ENCODE measurements at regions not wholly inside any gene's neighbourhood (a gene's known extent, or its start where the extent isn't known, plus 50 kb on each side); places are given as distances from the start of the nearest gene placed in this dataset.
"Not testable (repeated sequence)": the region's sequence is repeated elsewhere in the genome, so short reads cannot be mapped to it uniquely, and the experiment has no call there.

DNA sequence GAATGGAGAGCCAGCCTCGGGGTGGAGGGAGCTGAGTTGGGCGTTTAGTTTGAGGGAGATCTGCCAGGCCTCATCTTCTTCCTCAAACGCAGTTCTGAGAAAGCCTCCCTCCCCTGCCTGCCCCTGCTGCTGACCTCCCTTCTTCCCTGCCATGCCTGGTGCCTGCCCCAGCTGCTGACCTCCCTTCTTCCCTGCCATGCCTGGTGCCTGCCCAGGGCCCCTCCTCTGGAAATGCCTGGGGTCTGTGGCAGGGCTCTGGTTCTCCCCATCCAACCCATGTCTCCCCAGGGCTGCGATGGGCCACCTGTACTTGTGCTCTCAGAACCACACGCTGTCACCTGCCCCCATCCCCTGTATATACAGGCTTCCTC, 114.6 kb downstream of the VEGFA start:
- DNase-seq (ENCODE audit: low spot score): no peak

- no peak for DNase-seq (ENCODE audit: low spot score)
These were observed 114.0 kb downstream of the VEGFA start for GRCh38 chr6:43883847-43884651.

GRCh38 chr6:43882690-43883448, 112.9 kb downstream of the VEGFA start:
- not testable (repeated sequence) for DNase-seq (ENCODE audit: low spot score)

DNA sequence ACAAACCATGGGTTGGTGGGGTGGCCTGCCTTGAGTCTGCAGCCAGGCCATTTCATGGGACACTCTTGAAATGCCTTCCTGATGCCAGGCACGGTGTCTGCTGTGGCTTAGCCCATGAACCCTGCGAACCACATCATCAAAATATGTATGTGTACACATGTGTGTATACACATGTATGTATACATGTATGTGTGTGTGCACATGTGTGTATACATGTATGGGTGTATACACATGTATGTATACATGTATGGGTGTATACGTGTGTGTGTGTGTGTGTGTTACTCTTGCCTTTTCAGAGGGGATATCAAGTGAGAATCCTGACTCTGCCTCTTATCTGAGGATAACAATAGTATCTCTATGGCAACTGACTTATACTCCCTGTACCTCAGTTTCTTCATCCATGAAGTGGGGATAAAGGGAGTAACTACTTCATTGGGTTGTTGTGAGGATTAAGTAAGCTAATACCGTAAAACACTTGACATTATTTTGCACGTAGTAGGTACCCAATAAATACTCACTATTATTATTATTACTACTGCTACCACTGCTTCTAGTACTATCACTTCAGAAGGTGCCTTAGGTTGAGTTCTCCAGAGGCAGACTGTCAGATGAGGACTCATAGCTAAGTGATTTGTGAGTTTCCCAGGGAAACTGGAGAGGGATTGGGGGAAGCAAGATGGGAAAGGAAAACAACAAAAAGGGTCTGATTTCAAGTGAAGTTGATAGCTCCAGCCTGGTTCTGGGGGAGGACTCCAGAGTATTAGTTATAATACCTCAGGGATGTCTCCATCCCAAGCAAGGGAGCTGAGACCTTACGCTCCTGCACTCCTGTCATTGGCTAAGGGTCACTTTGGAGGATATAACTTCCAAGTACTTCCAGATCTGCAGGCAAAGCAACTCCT, 110.5 kb downstream of the VEGFA start:
- DNase-seq (ENCODE audit: low spot score): no peak

DNA sequence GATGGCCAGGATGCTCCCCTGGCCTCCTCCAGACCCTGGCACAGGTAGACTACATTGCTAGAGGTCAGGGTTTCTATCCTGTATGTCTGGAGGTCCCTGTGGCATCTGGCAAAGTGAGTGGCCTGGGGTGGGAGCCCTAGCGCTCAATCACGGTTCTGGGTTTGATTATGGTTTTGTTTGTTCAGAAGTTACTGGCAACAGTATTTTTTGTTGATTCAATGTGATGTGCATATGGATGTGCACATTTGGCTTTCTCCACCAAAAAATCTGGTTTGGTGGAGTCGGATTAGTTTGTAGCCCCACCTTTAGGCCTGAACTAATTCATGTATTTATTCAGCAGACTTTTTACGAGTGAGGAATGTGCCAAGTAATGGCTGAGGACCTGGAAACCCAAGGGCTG, 109.7 kb downstream of the VEGFA start:
- DNase-seq (ENCODE audit: low spot score): no peak

GRCh38 chr6:43878823-43879495, 108.9 kb downstream of the VEGFA start:
- peak; percentile 41 for DNase-seq (ENCODE audit: low spot score)

- no peak for DNase-seq (ENCODE audit: low spot score)
These were observed 108.2 kb downstream of the VEGFA start for GRCh38 chr6:43878127-43878634.

DNA sequence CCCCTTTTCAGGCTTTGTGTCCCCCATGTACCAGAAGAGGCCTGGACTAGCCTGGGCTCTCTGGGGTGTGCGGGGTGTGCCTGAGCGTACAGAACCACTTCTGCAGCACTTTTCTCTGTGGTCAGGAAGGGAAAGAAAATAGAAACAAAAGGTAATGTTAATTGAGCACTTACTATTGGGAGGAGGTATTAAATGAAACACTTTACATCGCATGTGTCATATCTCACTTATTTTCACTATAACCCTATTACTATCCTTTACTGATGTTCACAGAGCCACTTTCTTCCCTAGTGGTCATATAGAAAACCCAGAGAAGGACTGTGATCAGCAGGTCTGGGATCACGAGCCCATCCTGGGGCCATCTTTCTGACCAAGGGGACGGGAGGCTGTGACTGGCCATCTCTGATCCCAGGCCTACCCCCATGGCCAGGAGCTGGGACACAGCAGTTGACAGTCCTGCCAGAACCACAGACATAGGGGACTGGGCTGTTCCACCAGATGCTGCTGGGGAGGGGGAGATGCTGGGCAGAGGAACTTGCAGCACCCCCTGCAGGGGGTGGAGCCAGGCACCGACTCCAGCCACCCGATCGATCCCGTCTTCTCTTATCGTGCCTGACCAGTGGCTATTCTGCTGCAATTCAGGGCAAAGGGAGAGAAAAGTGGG, 107.6 kb downstream of the VEGFA start:
- DNase-seq (ENCODE audit: low spot score): no peak

DNA sequence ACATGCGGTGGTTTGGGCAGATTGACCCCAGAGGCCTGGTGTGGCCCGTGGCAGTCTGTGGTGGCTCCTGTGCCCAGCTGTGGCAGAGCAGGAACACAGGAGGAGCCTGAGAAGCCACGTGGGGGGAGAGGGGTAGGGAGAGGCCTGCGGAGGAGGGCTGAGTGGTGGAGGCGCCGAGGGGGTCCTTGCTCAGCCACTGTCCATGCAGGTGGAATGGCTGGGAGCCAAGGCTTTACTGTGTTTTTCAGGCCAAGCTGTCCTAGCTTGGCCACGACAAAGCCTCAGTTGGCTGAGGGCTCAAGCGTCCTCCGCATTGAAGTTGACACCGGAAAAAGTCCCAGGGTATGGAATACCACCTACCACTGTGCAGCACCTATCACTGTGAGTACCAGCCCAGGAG, 107.0 kb downstream of the VEGFA start:
- DNase-seq (ENCODE audit: low spot score): no peak

DNA sequence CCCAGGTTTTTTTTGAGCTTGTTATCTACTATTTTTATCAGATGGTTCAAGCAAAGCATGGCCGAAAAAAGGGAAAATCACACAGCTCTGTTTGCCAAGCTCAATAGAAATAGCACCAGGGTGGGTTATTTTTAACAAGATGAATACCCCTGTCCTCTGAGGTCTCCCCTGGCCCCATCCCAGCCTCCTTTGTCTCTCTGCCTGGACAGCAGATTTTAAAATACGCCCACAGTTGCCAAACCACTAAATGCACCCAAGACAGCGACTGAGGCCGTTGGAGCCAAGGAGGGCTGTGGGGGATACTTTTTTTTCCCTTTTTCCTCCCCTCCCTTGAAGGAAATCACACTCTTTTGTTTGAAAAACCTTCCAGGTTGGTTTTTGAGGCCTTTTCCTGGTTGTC, 106.6 kb downstream of the VEGFA start:
- no peak for DNase-seq (ENCODE audit: low spot score)

- no peak for DNase-seq (ENCODE audit: low spot score)
These were observed 106.0 kb downstream of the VEGFA start for GRCh38 chr6:43875849-43876572.

GRCh38 chr6:43874814-43875590, 105.0 kb downstream of the VEGFA start:
- no peak for DNase-seq (ENCODE audit: low spot score)

DNA sequence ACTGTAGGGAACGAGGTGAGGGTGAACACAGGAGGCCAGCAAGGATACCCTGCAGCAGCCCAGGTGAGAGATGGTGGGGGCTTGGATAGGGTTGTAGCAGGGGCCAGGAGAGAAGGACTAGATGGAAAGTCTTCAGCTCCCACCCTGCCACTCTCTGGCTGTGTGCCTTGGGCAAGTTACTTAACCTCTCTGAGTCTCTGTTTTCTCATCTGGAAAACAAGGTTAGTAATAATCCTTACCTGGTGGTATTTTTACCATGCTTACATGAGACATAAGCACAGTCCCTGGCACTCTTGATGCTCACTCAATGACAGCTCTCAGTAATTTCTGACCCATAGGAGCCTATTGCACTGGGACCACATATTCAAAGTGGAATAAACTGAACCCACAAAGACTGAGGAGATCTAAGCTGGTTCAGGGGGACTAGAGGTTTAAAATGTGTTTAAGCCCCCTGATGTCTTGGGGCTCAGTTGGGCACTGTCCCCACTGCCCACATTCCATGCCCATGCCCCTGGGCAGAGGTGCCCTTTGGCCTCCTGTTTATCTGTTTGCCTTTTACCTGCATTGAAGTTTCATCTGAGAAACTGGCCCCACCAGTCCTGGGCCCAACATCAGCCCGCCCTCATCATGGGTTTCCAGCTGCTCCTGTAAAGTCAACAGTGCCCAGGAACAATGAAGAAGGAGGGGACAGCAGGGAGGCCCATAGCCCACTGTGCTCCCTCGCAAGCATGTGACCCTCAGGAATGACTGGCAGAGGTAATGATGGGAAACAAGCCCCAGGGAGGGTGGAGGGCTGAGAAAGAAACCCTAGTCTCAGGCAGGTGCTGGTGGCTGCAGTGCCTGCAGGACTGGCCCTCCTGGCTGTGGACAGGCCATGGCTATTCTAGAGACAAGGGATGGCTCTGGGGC, 104.0 kb downstream of the VEGFA start:
- DNase-seq (ENCODE audit: low spot score): no peak

- DNase-seq (ENCODE audit: low spot score): no peak
These were observed 101.9 kb downstream of the VEGFA start for GRCh38 chr6:43871933-43872332.

DNA sequence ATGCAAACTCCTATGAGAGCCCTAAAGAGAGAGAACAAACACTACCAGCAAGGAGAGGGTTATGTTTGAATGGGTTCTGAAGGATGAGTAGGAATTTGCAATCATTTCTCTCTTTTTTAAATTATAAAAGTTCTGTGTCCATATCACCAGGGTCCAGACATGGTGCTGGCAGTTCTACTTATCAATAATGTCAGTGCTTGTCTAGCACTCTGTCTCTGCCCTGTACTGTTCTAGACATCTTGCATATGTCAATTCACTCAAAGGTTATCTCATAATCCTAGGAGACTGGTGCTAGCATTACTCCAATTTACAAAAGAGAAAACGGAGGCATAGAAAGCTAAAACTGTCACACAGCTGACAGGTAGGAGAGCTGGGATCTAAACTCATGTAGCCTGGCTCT, 101.3 kb downstream of the VEGFA start:
- DNase-seq (ENCODE audit: low spot score): no peak

DNA sequence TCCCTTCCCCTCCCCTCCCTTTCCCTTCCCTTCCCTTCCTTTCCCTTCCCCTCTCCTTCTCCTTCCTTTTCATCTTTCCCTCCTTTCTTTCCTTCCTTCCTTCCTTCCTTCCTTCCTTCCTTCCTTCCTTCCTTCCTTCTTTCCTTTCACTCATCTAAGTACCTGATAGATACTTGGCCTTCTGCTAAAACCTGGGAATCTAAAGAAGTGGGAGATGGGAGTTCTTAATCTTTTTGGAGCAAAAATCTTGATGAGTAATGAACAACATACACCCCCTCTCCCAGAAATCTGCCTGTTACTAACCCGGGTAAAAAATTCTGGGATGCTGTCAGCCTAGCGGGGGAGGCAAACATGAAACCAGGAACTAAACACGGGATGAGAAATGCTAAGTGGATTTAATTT, 100.7 kb downstream of the VEGFA start:
- peak; percentile 42 for DNase-seq (ENCODE audit: low spot score)

DNA sequence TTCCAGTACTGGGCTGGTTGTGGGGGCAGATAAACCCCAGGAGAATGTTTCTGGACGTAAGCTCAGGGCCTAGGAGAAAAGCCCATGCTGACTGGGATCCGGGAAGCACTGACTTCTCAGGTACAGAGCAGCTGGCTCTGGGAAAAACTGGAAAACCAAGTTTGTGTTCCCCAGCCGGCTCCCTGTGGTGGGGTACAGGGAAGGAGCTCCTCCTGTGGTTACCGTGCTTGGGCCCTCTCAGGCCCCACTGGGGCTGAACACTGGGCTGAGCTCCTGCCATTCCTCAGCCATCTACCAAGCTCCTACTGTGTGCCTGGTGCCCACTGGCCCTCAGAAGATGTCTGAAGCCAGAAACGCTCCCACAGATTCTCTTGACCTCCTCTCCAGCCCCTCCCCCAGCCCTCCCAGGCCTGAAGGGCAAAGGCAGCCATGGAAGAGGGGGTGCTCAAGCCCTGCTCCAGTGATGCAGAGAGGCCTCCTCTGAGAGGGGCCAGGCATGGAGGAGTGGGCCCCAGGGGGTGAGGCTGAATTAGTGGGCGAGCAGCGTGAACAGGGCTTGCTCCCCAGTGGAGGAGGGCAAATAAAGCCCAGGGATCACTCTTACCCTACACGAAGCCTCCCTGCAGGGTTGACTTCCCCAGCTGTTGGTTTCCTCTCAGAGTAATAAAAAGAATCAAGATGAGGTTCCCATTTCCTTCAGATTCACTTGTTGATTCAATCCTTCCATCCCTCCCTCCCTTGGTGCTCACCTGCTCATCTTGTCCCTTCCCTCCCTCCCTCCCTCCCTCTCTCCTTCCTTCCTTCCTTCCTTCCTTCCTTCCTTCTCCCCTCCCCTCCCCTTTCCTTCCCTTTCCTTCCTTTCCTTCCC, 100.0 kb downstream of the VEGFA start:
- DNase-seq (ENCODE audit: low spot score): no peak
